NCI-H82 (cell line): ENCODE measurements at regions not wholly inside any gene's neighbourhood (a gene's known extent, or its start where the extent isn't known, plus 50 kb on each side); places are given as distances from the start of the nearest gene placed in this dataset.
"Not testable (repeated sequence)": the region's sequence is repeated elsewhere in the genome, so short reads cannot be mapped to it uniquely, and the experiment has no call there.

Source experiments
- DNase-seq: peaks from one replicate; lab custom pipeline; 2025; lab: John Stamatoyannopoulos, UW

DNA sequence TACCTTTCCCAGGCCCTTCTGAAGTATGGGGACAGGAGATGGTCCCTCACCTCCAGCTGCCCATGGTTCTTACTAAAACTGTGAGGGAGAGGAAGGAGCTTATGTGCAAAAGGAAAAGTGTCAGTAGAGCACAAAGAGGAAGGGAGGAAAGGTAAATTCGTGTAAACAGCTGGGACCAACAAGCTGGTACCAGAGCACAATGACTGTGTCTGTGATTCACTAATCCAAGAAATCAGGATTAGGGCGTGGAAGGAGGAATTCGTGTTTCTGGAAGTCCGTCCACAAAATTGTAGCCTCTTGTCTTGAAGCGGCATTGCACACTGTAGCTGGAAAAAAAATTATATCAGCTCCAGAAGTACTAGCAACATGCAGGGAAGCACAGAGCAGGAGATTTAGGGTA lies 129.0 kb upstream of the RREB1 start:
- no peak for DNase-seq

- no peak for DNase-seq
Measured at GRCh38 chr6:6980999-6981597, 126.7 kb upstream of the RREB1 start.

DNA sequence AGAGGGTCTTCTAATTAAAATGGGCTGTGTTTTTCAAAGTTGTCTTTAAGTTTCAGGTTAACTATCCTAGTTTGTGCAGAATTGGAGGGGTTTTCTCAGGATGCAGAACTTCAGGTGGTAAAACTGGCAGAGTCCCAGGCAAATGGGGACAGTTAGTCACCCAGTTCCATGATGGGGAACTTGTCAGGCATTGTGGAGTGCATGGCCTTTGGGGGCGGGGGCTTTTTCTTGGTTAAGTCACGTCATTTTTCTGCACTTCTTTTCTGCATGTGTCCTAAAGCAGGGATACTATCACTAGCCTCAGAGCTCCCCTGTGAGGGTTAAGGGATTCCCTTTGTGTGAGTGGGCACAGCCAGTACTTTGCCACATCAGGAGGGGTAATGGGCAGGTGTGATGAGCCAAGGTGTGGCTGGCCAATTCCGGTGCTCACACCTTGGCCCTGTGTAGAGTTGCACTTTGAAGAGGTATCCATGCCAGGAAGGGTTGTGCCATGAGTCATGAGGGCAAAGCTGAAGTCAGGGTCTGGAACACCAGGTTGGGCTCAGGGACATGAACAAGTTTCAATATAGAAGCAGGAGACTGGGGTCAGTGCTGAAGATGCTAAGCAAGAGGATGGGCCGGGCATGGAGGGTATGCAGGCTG lies 126.0 kb upstream of the RREB1 start:
- DNase-seq = no peak

GRCh38 chr6:6982663-6983062 lies 125.1 kb upstream of the RREB1 start:
- DNase-seq = no peak

DNA sequence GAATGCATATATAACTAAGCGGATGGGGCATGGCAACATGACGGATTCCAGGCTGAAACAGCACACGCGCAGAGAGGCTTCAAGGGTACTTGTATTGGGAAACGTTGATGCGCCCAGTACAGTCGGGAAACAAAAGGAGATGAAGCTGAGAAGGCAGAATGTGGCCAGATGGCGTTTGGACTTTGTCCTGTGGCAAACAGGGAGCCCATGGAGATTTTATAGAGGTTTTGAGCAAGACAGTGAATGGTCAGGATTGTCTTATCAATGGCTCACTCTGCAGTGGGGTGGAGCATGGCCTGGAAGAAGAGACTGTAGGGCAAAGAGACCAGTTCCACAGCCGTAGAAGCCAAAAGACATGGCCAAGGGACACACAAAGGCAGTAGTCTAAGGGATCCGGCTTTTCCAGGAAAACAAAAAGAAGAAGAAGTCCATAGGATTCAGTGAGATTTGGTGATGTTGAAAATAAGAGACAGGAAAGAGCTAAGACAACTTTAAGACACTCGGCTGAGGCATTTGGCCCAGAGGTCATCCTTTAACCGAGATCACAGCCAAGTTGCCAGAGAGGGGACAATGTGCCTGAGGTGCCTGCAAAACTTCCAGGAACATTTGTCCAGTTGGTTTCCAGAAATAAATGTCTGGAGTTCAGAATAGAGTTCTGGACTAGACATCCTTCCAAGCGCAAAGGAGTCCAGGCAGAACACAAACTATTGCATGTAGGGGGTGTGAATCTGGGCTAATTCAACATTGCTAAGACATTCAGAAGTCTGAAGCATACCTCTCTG lies 123.0 kb upstream of the RREB1 start:
- no peak for DNase-seq

DNA sequence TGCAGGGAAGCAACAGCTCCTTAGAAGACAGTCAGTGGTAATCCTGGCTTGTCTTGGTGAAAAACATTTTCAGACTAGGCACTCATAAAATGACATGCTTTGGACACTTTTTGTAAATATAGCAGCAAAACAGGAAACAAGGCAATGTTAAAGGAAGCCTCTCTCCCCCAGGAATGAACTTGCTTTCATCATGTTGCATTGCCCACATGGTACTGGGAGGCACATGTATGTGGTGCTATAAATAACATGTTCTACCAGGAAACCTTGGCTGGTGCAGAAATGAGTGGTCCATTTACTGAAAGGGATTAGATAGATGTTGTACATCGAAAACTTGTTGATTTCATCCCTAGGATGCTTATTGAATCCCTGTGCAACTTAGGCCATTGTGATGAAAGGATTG lies 121.4 kb upstream of the RREB1 start:
- DNase-seq = no peak

DNA sequence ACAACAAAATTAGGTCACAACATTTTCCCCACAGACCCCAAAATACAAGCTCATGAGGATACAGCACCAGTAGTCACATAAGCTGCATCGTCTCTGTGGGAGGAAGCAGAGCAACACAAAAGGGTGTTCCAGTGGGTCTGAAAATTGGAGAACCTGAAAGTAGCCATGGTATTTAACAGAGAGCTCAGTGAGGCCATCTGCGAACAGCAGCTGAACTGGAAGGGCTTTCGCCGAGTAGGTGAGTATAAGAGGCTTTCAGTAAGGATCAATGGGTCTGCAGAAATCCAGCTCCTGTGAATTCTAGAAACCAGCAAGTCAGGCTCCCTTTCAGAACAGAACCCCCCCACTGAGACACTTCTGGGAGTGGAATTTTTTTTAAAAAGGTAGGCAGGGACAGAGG lies 120.0 kb upstream of the RREB1 start:
- DNase-seq = peak; percentile 85

- DNase-seq = not testable (repeated sequence)
Measured at GRCh38 chr6:6990059-6990458, 117.7 kb upstream of the RREB1 start.

DNA sequence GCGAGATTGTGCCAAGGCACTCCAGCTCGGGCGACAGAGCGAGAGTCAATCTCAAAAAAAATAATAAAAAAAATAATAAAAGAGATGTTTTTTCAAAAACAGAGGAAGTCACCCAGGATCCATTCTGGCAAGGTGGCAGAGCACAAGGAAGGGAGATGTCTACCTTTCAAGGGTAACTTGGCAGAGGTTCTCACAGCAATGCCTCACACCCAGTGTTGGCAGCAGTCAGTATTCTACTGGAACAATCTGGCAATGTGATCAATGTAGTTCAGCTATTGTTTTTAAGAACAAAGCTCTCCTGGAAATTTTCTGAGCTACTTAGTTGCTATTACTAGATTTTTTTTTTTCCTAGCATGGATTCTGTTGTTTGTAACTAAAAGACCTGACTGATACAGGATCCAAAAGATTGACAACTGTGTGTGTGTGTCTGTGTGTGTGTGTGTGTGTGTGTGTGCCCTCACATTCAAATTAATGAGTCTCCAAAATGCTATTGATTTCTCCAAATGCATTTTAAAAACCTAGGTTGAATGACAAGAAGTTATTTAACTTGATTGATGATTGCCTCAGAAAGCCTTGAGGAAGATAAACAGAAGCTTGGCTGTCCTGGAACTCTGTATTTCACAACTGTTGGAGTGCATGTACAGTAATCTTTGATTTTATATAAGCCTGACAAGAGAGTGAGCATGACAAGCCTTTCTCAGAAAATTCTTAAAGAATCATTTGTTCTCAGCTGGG lies 114.1 kb upstream of the RREB1 start:
- no peak for DNase-seq

DNA sequence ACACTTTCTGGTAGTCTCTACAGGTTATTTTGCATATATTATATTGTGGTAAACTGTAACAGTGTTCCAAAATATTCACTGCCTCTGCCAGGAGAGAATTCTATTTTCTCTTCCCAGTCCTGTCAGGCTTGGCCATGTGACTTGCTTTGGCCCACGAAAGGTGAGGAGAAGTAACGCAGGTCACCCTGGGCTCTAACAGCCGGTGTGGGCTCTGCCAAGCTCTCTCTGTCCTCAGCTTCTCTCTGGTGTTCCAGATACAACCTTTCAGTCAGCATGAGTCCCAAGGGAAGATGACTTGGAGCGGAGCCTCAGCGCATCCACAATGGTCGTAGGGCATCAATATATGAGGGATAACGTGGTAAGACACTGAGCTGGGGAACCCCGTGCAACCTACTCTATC lies 113.0 kb upstream of the RREB1 start:
- no peak for DNase-seq

DNA sequence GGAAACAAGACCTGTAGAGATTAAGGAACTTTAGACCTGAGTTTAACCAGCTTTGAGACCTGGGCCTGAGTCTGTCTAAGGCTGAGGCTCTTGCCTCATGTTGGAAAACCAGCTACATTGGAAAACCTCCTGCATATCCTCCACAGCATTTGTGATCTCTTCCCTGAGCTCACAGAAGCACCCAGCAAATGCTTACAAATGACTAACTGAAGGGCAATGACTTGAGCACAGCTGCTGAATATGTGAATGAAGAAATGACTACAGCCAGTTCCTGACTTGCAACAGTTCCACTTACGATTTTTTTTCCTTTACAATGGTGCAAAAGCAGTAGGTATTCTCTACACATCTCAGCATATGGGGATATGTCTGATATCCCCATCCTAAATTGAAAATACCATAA lies 112.4 kb upstream of the RREB1 start:
- DNase-seq = no peak

- no peak for DNase-seq
Measured at GRCh38 chr6:6996124-6996523, 111.6 kb upstream of the RREB1 start.

DNA sequence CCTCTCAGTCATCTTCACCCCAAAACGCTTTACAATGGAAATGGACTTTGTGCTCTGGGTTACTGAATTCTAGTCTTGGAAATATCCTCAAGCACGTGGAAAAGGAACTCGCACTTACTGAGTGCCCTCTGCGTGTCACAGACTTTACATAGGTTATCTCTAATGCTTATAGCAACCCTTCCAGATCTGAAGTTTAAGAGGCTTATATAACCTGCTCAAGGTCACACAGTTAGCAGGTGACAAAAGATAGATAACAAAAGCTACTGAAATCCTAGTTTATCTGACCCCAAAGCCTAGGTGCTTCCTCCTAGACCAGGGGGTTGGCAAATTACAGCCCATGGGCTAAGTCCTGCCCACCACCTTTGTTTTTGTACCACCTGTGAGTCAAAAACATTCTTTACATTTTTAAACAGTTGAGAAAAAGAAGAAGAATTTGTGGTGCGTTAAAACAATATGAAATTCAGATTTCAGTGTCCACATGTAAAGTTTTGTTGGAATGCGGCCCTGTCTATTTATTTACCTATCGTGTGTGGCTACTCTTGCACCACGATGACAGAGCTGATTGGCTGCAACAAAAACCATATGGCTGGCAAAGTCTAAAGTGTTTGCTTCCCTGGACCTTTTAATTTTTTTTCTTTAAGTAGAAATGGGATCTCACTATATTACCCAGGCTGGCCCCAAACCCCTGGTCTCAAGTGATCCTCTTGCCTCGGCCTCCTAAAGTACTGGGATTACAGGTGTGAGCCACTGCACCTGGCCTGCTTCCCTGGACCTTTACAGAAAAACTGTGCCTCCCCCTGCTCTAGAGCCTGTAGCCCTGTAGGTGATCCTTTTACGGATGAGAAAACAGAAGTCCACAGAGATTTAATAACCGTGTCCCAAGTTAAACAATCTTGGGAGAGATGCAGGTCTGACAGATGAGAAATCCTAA lies 110.2 kb upstream of the RREB1 start:
- no peak for DNase-seq

GRCh38 chr6:6998194-6998569 lies 109.6 kb upstream of the RREB1 start:
- DNase-seq = peak; percentile 59

DNA sequence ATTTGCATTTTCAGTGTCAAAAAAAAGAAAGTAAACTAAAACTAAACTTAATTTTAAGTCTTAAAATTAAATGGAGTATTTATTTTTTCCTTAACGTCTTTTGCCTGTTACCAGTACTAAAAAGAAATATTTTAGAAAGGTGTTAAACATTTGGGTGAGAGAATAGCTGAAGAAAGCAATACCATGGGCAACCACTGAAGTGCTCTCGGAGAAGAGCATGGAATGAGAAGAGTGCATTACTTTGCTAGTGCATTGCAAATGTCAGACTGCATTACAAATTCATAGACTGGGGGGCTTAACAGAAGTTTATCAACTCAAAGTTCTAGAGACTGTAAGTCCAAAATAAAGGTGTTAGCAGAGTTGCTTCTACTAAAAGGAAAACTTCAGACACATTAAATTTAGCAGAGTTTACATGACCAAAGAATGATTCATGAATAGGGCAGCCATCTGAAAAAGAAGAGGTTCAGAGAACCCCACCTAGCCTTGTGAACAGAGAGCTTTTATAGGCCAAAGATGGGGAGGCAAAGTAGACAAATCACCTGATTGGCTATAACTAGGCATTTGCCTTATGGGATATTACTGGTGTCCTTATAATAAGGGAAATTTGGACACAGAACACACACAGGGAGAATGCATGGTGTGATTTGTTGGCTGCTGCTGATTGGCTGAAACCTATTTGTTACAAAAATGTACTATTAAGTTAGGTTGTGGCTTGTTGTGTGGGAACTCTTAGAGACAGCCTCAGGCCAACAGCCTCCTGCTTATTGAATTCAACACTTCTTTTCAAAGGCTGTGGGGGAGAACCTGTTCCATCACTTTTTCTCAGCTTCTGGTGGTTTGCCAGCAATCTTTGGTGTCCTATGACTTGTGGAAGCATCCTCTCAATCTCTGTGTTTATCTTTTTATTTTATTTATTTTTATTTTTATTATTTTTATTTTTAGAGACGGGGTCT lies 106.7 kb upstream of the RREB1 start:
- no peak for DNase-seq

DNA sequence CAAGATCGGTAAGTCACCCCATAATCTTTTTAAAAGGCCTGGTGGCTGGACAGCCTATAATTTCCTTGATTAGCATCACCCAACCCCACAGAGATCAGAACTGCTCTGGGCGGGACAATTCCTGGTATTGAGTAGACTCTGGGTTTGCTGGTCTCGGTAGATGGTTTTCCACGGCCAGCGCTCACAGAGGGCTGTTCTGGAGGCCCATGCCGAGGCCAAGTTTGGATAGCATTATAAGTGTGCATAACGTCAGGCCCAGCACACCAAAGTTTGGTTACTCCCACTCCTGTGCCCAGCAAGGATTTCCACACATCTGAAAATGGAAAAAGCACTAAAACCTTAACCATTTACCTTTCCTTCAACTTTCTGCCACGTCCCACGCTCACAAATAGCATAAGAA lies 104.7 kb upstream of the RREB1 start:
- no peak for DNase-seq

- DNase-seq = peak; percentile 59
Measured at GRCh38 chr6:7004581-7005297, 103.0 kb upstream of the RREB1 start.

GRCh38 chr6:7006515-7007191 lies 101.1 kb upstream of the RREB1 start:
- DNase-seq = no peak

DNA sequence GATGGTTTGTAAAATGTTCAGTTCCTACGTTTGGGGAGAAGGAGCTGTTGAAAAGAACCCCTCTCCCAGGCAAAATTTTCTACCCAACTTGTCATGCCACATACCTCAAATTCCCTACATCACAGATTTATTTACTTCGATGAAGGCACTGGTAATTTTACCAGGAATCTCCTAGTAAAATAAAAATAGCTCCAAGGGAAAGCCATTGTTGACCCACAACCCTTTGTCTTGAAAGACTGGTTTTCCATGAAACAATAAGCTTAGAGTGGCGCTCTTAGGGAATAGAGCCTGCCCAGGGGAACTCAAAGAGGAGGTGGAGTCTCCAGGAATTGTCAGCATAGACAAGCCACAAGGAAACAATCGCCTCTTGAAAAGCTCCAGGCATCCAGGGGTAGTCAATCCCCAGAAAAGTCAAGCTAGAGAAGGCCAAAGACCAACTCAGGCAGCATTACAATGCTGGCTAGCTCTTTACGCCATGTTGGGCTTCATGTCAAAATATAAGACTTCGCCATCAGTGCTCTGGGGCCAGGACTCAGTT lies 99.2 kb upstream of the RREB1 start:
- DNase-seq = no peak
